Heart left ventricle (tissue), 13 donors: ENCODE measurements at regions not wholly inside any gene's neighbourhood (a gene's known extent, or its start where the extent isn't known, plus 50 kb on each side); places are given as distances from the start of the nearest gene placed in this dataset.

Experiments
- CTCF ChIP-seq, 12 donors: fragments of 200-600 bp; sonication (generic) in 4 of 12; IDR thresholded peaks; one replicate each; pipeline versions ENCODE4 v1.5.0 to v1.8.0; 2018 to 2022; ENCODE audit warnings: antibody characterized with exemption in 12 of 12, mild to moderate bottlenecking in 5 of 12
- POLR2A ChIP-seq, 2 donors: fragments of 450-650 bp; IDR thresholded peaks; one replicate each; pipeline ENCODE4 v1.6.1; 2017; ENCODE audit warnings: antibody characterized with exemption in 2 of 2, mild to moderate bottlenecking in 2 of 2, moderate library complexity in 2 of 2
- donor health status: ischemic (EF 13 %, LVEDD 7.1; RV severe dilation, severe dysfunction).
- donor health status: DM: no; HTN: yes; CAD: no.
- donor health status: DM: no; HTN: no; CAD: no.
- donor health status: ischemic (EF 25% LVEDD 6.9; RV normal size, moderate dysfunction).
- donor health status: ischemic (EF 25% LVEDD 5.7; RV mildly dilated, moderate dysfunction).
- donor health status: ischemic (EF 35%, LVEDD 5.7; RV mildly dilated, moderate dysfunction).
- donor health status: nonischemic (EF 11% LVEDD 7.7; RV severe dilation, severe dysfunction).
- donor health status: DM: yes; HTN: yes; CAD: no.
- donor health status: PGD.
- donor health status: ischemic (EF 29% LVEDD 5.4; RV normal size, mild dysfunction).
- donor health status: nonischemic (EF 23%, LVEDD 6.1; RV moderate dilation, normal function).

- TF ChIP-seq CTCF (IDR thresholded peaks at IDR 0.05) (no peak), POLR2A (IDR thresholded peaks at IDR 0.05) (no peak)
Observed at GRCh38 chr1:218642033-218642948, 297.2 kb downstream of the TGFB2 start.
